HG02623 (cell line): ENCODE measurements at regions not wholly inside any gene's neighbourhood (a gene's known extent, or its start where the extent isn't known, plus 50 kb on each side); places are given as distances from the start of the nearest gene placed in this dataset.

Source experiments
- ATAC-seq: cut with Tn5 transposase; IDR thresholded peaks from one replicate; pipeline ENCODE4 v1.9.1; 2021; ENCODE audit warnings: moderate library complexity; ENCODE audit not compliant: unreplicated experiment

DNA sequence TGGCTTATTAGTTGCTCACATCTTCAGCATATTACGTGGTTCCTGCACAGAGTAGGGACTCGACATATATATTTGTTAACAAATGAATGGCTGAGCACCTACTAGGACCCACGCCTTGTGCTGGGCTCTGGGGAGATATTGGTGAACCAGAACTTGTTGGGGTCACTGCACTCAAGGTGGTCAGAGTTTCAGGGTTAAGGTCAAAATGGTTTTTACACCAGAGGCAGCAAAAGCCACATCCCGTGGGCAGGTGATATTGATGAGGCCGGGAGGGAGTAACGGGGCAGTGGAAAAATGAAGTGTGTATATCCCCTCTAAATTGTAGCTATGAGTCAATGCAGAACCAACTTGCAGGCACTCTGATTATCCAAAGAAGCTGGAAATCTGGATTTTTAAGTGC, 136.5 kb upstream of the KLF4 start:
- no peak for ATAC-seq

DNA sequence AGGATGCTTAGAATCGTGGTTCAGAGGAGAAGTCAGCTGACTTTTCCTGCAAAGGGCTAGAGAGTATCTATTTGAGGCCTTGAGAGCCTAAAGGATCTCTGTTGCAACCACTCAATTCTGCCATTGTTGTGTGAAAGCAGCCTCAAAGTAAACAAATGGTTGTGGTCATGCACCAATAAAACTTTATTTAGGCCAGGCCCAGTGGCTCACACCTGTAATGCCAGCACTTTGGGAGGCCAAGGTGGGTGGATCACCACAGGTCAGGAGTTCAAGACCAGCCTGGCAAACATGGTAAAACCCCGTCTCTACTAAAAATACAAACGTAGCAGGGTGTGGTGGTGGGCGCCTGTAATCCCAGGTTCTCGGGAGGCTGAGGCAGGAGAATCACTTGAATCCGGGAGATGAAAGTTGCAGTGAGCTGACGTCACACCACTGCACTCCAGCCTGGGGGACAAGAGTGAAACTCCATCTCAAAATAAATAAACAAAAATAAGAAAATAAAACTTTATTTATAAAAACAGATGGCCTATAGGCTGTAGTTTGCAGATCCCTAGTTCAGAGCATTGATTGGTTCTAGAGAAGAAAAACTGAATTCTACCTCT, 135.9 kb upstream of the KLF4 start:
- ATAC-seq: no peak

GRCh38 chr9:107624234-107624948, 134.8 kb upstream of the KLF4 start:
- ATAC-seq: no peak

- ATAC-seq: no peak
These were observed 131.9 kb upstream of the KLF4 start for GRCh38 chr9:107621436-107621835.

DNA sequence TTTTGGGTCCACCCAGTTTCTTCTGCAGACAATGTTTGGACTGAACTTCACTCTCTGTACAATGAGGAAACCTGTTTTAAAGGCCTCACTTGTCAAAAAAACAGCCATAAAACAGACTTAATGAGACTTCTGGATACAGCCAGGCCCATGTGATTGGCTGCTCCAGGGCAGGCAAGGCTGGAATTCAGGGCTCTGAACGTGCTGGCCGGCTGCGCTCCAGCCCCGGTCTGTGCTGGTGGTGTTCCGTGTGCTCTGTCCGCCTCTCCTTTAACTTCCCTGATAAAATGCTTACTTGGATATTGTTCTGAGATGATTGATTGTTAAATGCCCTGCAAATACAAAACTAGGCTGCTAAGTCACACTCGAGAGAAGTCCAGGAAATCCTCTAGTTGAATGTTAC, 131.2 kb upstream of the KLF4 start:
- ATAC-seq: no peak

- no peak for ATAC-seq
These were observed 130.7 kb upstream of the KLF4 start for GRCh38 chr9:107620236-107620635.

GRCh38 chr9:107615321-107615720, 125.8 kb upstream of the KLF4 start:
- no peak for ATAC-seq

DNA sequence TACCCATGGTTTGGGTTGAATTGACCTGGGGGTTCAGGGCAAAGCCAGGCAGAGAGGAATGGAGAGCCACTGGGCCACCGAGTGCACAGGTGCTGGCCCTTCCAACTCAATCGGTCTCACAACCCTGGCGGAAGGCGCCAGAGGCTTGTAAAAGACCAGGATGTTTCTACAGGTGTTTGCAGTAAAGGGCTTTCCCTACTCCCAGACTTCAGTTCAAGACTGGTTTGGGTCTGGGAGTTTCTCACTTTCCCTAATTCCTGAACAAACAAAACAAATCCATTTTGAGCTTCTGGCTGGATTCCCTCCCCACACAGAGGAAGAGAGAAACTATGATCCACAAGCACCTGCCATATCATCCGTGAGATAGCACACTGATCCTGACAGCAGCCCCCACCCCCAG, 125.2 kb upstream of the KLF4 start:
- no peak for ATAC-seq

DNA sequence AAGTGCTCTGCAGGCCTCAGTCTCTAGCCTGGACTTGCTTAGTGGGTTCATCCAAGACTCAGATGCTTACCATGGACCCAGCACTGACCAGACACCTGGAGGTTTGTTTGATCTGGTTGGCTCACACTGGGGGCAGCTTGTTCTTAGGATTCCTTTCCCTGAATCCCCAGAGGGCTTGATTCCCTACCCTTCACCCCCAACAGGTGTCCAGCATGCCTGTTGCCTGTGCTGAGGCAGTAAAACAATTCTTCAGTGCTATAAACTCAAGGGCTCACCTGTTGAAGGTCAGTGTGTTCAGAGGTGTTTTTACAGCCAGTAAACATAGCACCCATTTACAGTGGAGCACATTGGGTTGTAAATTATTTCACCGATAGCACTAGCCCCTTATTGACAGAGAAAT, 123.8 kb upstream of the KLF4 start:
- ATAC-seq: no peak

DNA sequence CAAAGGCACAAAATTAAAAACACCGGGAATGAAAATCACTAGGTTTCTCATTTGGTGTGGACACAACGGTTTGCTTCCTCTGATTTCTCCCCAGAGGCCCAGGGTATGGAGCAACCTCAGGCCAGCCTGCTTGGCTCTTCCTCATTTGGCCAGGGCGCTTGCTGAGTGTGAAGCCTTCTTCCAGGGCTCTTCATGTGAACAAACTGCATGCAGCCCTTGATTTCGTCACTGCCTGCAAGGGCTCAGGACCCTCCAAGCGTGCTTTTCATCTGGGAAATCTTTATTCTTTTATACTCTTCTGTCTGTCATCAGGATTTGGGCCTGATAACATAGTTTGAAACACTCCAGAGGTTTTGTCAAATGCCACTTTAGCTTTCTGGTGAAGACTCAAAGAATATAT, 122.6 kb upstream of the KLF4 start:
- no peak for ATAC-seq

- ATAC-seq: no peak
These were observed 120.0 kb upstream of the KLF4 start for GRCh38 chr9:107609547-107609946.

DNA sequence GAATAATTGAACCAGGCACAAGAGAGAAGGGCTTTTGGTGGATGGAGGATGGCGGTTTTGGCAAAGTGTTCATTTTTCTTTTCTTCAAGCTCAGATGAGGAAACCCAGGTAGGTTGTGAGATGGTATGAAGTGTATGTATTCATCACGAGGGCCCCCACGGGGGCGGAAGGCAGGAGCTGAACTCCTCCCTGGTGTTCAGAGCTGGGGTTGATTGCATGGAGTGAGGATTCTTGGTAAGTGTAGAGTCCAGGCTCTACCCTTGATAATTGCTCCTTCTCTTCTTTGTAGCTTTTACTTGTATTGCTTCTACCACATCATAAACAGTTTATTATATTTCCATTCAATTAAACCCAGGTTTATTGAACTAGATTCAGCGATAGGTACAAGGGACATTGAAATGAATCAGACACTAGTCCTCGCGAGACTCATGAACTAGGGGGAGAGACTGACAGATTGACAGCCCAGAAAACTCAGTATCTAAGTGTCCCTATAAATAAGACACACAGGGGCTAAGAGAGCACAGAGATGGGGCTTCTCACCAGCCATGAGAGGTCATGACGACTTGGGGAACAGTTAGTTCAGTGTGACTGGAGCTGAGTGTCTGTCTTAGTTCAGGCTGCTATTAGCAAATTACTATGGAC, 116.7 kb upstream of the KLF4 start:
- ATAC-seq: no peak

GRCh38 chr9:107605041-107605440, 115.5 kb upstream of the KLF4 start:
- ATAC-seq: no peak

GRCh38 chr9:107603281-107603680, 113.7 kb upstream of the KLF4 start:
- no peak for ATAC-seq

- no peak for ATAC-seq
These were observed 110.5 kb upstream of the KLF4 start for GRCh38 chr9:107600060-107600573.

DNA sequence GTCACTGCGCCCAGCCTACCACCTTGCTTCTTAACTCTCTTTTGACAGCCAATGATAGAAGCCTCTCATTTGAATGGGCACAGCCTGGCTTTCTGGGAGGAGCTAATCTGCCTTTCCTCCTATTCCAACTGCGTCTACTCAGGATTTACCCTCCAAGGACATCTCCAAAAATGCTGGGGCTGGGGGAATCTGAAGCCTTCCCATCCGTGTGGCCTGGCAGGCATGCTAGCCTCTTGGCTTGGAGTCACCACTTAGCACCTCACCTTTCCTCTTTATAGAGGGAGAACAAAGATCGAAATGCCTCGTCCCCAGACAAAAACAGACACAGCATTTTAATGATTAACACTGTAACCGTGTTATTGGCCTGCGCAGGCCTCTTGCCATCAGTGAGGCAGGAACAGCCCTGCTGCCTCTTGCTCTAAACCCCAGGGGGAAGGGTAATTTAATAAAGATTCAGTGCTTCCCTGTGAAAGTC, 108.2 kb upstream of the KLF4 start:
- no peak for ATAC-seq

GRCh38 chr9:107594908-107595530, 105.5 kb upstream of the KLF4 start:
- ATAC-seq: no peak

- ATAC-seq: no peak
These were observed 103.8 kb upstream of the KLF4 start for GRCh38 chr9:107593224-107593870.

DNA sequence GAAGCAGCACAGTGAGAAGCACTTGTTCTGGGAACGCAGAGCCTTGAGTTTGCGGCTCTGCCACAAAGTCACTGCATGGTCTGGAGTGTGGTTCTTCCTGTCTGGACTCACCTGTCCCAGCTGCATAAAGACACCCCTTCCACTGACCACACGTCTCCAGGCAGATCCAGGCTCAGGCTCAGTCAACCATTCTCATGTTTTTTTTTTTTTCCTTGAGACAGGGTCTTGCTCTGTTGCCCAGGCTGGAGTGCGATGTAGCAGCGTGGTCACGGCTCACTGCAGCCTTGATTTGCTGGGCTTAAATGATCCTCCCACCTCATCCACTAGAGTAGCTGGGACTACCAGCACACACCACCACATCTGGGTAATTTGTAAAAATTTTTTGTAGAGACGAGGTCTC, 102.9 kb upstream of the KLF4 start:
- no peak for ATAC-seq

DNA sequence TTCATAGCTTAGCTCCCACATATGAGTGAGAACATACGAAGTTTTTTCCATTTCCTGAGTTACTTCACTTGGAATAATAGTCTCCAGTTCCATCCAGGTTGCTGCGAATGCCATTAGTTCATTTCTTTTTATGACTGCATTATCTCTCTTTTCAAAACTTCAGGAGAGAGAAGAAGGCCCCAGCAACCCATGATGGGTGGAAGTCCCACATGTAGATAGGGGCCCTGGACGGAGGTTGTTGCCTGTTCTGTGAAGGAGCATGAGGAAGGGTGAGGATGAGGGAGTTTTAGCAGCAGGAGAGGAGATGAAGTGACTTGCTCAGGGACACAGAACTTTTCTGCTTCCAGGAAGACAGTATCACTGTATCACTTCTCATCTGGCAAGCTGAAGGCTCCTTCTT, 102.2 kb upstream of the KLF4 start:
- no peak for ATAC-seq

DNA sequence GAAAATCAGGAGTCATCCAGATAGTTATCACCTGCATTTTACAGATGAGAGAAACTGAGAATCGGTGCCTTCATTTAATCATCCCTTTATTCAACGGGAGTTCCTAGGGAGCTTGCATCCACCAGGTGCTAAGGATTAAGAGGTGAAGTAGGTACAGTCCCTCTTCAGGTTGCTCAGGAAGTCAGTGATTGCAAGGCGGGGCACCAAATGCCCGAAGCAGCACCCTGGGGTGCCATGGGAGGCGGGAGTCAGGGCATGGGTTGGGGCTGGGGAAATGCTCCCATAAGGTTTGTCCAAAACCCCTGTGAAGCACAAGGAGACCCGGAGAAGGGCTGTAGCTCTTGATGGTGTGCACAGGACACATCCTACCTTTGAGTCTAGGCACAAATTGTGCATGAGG, 98.8 kb upstream of the KLF4 start:
- ATAC-seq: no peak
